Panc1 (cell line): ENCODE measurements at regions not wholly inside any gene's neighbourhood (a gene's known extent, or its start where the extent isn't known, plus 50 kb on each side); places are given as distances from the start of the nearest gene placed in this dataset.

Source experiments
- ATAC-seq: fragments of 200-7000 bp; cut with Tn5 transposase; 2 replicates; pipeline ENCODE4 v1.9.1; 2020; ENCODE audit warnings: mild to moderate bottlenecking, moderate library complexity
- BruUV-seq: library from RNA; stranded (reverse); fragments of 400-500 nt; replicated peaks from 2 replicates; lab custom pipeline; 2021; lab: Mats Ljungman, UMichigan
- CTCF ChIA-PET: fragments of 300-600 bp; sonication (Branson Sonifier 250); formaldehyde crosslinking; loops from one replicate; lab custom pipeline; 2022; ENCODE audit warnings: antibody characterized with exemption; lab: Charles Lee
- POLR2A ChIA-PET: fragments of 300-600 bp; sonication (Branson Sonifier 250); formaldehyde crosslinking; loops from one replicate; lab custom pipeline; 2022; ENCODE audit warnings: antibody characterized with exemption; lab: Charles Lee
- DNase-seq: peaks from one replicate; pipeline ENCODE4 v3.0.0-alpha.2; 2010; ENCODE audit warnings: low read depth, low spot score
- H3K27ac ChIP-seq: 2 replicates; pipeline ENCODE4 v1.5.1; 2011; ENCODE audit warnings: mild to moderate bottlenecking, low read length, inconsistent platforms
- H3K27me3 ChIP-seq: fragments of 200-500 bp; sonication (Bioruptor generic); 2 replicates; pipeline ENCODE4 v1.6.0; 2014; ENCODE audit warnings: low read length, inconsistent platforms; ENCODE audit not compliant: control insufficient read depth, insufficient read depth
- H3K36me3 ChIP-seq: fragments of 200-500 bp; sonication (Bioruptor generic); 2 replicates; pipeline ENCODE4 v1.5.1; 2014; ENCODE audit warnings: inconsistent platforms, mild to moderate bottlenecking, low read length, moderate library complexity; ENCODE audit not compliant: control insufficient read depth, insufficient read depth
- H3K4me1 ChIP-seq: 2 replicates; pipeline ENCODE4 v1.5.1; 2011; ENCODE audit warnings: inconsistent platforms, mild to moderate bottlenecking, low read length, moderate library complexity; ENCODE audit not compliant: control insufficient read depth, insufficient read depth
- H3K4me3 ChIP-seq, 2 experiments: 2 replicates each; pipeline ENCODE4 v1.5.1; 2011 to 2012; ENCODE audit warnings: low read depth in 2 of 2, low read length in 2 of 2, mild to moderate bottlenecking in 2 of 2, inconsistent platforms in 1 of 2, moderate library complexity in 1 of 2
- H3K9me3 ChIP-seq: fragments of 200-500 bp; sonication (Bioruptor generic); 2 replicates; pipeline ENCODE4 v1.5.1; 2014; ENCODE audit warnings: low read depth, mild to moderate bottlenecking, inconsistent platforms, low read length, moderate library complexity; ENCODE audit not compliant: control insufficient read depth, insufficient read depth
- POLR2AphosphoS5 ChIP-seq: IDR thresholded peaks from 2 replicates; pipeline ENCODE4 v1.6.1; 2012; ENCODE audit warnings: mild to moderate bottlenecking, low read depth, low read length, moderate library complexity
- SIN3A ChIP-seq: IDR thresholded peaks from 2 replicates; pipeline ENCODE4 v1.6.1; 2012; ENCODE audit warnings: low read depth, mild to moderate bottlenecking, low read length, moderate library complexity, borderline replicate concordance; ENCODE audit not compliant: insufficient read depth
- TCF7L2 ChIP-seq: IDR thresholded peaks from 2 replicates; pipeline ENCODE4 v1.6.1; 2011; ENCODE audit warnings: mild to moderate bottlenecking, low read depth, low read length, inconsistent platforms
- in situ Hi-C: cut with HindIII; loops from 2 replicates; pipeline ENCODE4 v1.10.0; 2016; ENCODE audit warnings: low sequenced_read_pairs, low pct_unique_long_range_greater_than_20kb
- intact Hi-C: fragments of 100-400 bp; cut with micrococcal nuclease; formaldehyde crosslinking; loops from one replicate; pipeline ENCODE4 v1.10.0; 2022; ENCODE audit not compliant: unreplicated experiment
- TF ChIP-seq, protein P1 (sequence below): fragments of 450-650 bp; IDR thresholded peaks from 2 replicates; pipeline ENCODE4 v1.5.1; 2017; ENCODE audit warnings: mild to moderate bottlenecking
- TF ChIP-seq, protein P2 (sequence below), 2 experiments: IDR thresholded peaks; 2 replicates each; pipeline ENCODE4 v1.6.1; 2011 to 2012; ENCODE audit warnings: low read depth in 2 of 2, control low read depth in 1 of 2, low read length in 1 of 2, mild to moderate bottlenecking in 1 of 2, moderate library complexity in 1 of 2; ENCODE audit not compliant: insufficient read depth in 1 of 2

DNA sequence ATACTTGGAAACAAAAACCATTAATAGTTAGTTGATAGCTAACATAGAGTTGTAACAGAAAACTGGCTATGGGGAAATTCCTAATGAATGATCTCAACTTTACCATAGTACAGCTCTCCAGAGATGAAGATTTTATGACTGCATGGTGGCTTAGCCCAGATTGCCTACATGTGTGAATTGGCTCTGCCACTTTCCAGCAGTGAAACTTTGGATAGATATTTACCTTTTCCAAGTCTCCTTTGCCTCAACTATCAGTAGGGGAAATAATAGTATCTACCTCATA, 161.1 kb downstream of the LACC1 start:
- CTCF ChIA-PET: no interaction called here
- no peak overlapping the region for H3K27ac ChIP-seq

DNA sequence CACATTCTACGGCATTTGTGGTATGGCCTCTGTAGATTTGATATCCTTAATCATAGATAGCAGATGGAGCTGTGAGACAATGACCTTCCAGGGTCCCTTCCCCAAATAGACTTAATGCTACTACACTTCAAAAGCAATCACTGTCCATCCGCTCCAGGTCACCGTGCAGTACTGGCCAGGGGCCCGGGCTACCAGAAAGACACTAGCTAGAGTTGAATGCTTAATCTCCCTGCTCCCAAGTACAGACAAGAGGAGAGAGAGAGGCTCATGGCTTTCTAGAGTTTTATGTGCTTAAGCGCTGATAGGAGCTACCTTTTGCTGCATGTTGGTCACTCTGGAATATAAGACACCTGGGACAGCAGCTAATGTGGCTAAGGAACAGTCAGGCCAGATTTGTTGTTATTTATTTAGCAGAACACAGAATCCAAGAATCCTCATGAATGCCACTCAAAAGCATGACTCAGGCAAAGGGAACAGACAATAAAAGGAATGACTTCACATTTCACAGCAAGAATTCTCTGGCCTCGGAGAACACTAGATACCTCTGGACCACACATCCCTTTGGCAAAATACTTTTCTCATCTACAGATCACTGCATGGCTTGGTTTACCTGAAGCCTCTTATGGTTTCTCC, 165.0 kb downstream of the LACC1 start:
- H3K27ac ChIP-seq: no peak overlapping the region
- H3K27me3 ChIP-seq: no peaks in the 10 kb centered on the region; the same call in none of the 2 replicates
- no peaks in the 10 kb centered on the region for H3K4me1 ChIP-seq
- no peak for DNase-seq
- ChIA-PET POLR2A (no interaction called here), CTCF (no interaction called here)
- H3K4me3 ChIP-seq: no peak overlapping the region
- H3K36me3 ChIP-seq: no peaks in the 10 kb centered on the region
- TF ChIP-seq, protein P1, sequence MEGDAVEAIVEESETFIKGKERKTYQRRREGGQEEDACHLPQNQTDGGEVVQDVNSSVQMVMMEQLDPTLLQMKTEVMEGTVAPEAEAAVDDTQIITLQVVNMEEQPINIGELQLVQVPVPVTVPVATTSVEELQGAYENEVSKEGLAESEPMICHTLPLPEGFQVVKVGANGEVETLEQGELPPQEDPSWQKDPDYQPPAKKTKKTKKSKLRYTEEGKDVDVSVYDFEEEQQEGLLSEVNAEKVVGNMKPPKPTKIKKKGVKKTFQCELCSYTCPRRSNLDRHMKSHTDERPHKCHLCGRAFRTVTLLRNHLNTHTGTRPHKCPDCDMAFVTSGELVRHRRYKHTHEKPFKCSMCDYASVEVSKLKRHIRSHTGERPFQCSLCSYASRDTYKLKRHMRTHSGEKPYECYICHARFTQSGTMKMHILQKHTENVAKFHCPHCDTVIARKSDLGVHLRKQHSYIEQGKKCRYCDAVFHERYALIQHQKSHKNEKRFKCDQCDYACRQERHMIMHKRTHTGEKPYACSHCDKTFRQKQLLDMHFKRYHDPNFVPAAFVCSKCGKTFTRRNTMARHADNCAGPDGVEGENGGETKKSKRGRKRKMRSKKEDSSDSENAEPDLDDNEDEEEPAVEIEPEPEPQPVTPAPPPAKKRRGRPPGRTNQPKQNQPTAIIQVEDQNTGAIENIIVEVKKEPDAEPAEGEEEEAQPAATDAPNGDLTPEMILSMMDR: no peak
- TF ChIP-seq, protein P2, sequence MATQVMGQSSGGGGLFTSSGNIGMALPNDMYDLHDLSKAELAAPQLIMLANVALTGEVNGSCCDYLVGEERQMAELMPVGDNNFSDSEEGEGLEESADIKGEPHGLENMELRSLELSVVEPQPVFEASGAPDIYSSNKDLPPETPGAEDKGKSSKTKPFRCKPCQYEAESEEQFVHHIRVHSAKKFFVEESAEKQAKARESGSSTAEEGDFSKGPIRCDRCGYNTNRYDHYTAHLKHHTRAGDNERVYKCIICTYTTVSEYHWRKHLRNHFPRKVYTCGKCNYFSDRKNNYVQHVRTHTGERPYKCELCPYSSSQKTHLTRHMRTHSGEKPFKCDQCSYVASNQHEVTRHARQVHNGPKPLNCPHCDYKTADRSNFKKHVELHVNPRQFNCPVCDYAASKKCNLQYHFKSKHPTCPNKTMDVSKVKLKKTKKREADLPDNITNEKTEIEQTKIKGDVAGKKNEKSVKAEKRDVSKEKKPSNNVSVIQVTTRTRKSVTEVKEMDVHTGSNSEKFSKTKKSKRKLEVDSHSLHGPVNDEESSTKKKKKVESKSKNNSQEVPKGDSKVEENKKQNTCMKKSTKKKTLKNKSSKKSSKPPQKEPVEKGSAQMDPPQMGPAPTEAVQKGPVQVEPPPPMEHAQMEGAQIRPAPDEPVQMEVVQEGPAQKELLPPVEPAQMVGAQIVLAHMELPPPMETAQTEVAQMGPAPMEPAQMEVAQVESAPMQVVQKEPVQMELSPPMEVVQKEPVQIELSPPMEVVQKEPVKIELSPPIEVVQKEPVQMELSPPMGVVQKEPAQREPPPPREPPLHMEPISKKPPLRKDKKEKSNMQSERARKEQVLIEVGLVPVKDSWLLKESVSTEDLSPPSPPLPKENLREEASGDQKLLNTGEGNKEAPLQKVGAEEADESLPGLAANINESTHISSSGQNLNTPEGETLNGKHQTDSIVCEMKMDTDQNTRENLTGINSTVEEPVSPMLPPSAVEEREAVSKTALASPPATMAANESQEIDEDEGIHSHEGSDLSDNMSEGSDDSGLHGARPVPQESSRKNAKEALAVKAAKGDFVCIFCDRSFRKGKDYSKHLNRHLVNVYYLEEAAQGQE (IDR thresholded peaks at IDR 0.05; ENCODE audit: insufficient read depth in 1 of 2, low read depth in 2 of 2, low read length in 1 of 2): no peak
- TF ChIP-seq SIN3A (no peak), TCF7L2 (no peak), POLR2AphosphoS5 (no peak)
- BruUV-seq: no TSS peak
- intact Hi-C loops: no loop called here
- H3K9me3 ChIP-seq: no peaks in the 10 kb centered on the region
- in situ Hi-C loops: no loop called here
- no peak for ATAC-seq

More for the DNA sequence above, 161.1 kb downstream of the LACC1 start:
- intact Hi-C loops (no loop called here), in situ Hi-C loops (no loop called here)
- H3K36me3 ChIP-seq: no peaks in the 10 kb centered on the region
- DNase-seq: no peak
- TF ChIP-seq POLR2AphosphoS5: no peak
- TF ChIP-seq SIN3A: no peak
- TF ChIP-seq, protein P1: no peak
- no peak for TF ChIP-seq TCF7L2
- TF ChIP-seq, protein P2 (IDR thresholded peaks at IDR 0.05; ENCODE audit: insufficient read depth in 1 of 2, low read depth in 2 of 2, low read length in 1 of 2): no peak
- H3K4me3 ChIP-seq: no peak overlapping the region
- BruUV-seq: no TSS peak
- no peaks in the 10 kb centered on the region for H3K9me3 ChIP-seq
- no peaks in the 10 kb centered on the region for H3K27me3 ChIP-seq
- H3K4me1 ChIP-seq: no peaks in the 10 kb centered on the region
- no peak for ATAC-seq
- POLR2A ChIA-PET: no interaction called here
